Stimulated activated effector memory CD8-positive, alpha-beta T cell treated with anti-CD3 and anti-CD28 coated beads, Interleukin-12 subunit alpha, Interleukin-12 subunit beta, amount 100 ng/mL, for 72 hours (primary cell): ENCODE measurements at regions not wholly inside any gene's neighbourhood (a gene's known extent, or its start where the extent isn't known, plus 50 kb on each side); places are given as distances from the start of the nearest gene placed in this dataset.

Source experiments
- ATAC-seq: fragments of 150-1000 bp; cut with Tn5 transposase; 2 replicates; pipeline ENCODE4 v1.10.0; 2021
- DNase-seq, 2 donors: peaks; one replicate each; pipeline ENCODE4 v3.0.0; 2021 to 2022; ENCODE audit warnings: low spot score in 2 of 2
- H3K27ac Mint-ChIP-seq: one replicate; pipeline ENCODE4 v1.8.0; 2022; ENCODE audit warnings: mild to moderate bottlenecking, mixed read lengths
- H3K36me3 Mint-ChIP-seq: one replicate; pipeline ENCODE4 v1.8.0; 2022; ENCODE audit warnings: mild to moderate bottlenecking, mixed read lengths
- H3K4me1 Mint-ChIP-seq: one replicate; pipeline ENCODE4 v1.8.0; 2022; ENCODE audit warnings: mixed read lengths
- H3K4me3 Mint-ChIP-seq: one replicate; pipeline ENCODE4 v1.8.0; 2022; ENCODE audit warnings: mild to moderate bottlenecking, mixed read lengths
- H3K9me3 Mint-ChIP-seq: one replicate; pipeline ENCODE4 v1.8.0; 2022; ENCODE audit warnings: mixed read lengths

DNA sequence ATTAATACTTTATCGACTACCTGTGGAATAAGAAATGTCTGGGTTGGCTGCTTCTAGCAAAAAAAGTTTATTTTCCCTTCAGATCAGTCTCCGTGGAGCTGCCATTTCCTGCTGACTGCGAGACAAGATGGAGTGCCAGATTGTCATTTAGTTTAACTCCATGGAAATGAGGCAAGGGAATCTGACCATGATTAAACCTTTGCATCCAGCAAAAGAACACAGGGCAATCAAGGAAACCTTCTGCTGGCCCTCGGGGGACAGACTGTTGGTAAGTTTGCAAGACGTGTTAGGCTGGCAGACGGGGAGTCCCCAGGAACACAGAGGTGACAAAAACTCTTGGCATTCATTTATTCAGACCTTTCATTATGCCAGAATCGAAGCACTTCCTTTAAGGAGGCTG is 52.2 kb upstream of the SPACA1 start:
- Mint-ChIP-seq H3K4me1 (no peaks in the 10 kb centered on the region), H3K9me3 (no peaks in the 10 kb centered on the region), H3K36me3 (no peaks in the 10 kb centered on the region), H3K27ac (no peak overlapping the region), H3K4me3 (no peak overlapping the region)
- no peak for DNase-seq
- ATAC-seq = no peak

DNA sequence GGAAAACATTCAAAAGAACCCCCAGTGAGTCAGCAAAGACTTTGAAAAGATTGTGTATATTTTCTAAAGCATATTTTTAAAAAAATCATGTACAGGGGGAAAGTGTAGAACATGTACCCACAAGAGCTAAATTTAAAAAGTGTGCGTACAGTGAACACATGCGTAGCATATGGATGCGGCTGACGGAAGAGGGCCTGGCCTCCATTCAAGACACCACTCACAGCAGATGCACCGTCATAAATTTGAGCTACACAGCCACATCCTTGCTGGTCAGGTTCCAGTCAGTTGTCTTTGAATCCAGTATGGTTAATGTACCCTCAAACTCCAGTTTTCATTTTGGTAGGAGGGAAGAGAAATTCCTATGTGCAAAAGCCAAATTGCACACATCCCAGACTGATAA is 54.3 kb upstream of the SPACA1 start:
- Mint-ChIP-seq H3K36me3 (no peaks in the 10 kb centered on the region), H3K9me3 (no peaks in the 10 kb centered on the region), H3K4me1 (no peaks in the 10 kb centered on the region), H3K4me3 (no peak overlapping the region), H3K27ac (no peak overlapping the region)
- DNase-seq = no peak
- no peak for ATAC-seq

DNA sequence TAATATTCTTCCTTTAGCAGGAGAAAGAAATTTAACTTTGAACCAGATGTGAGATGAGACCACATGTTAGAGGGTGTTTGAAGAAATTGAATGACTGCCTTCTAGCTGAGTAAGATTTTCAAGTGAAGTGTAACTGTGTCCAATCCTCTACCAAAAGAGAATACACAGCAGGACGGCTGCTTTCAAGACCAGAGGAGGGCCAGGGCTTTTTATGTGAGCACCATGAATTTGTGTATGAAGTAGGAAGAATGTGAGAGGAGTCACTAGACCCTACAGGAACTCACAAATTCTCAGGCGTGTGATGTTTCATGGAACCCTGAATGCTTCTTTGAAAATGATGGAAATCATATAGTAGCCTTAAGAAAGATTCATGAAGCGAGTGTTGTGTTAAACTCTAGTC is 56.8 kb upstream of the SPACA1 start:
- DNase-seq (no peak), ATAC-seq (no peak)
- Mint-ChIP-seq H3K4me1 (no peaks in the 10 kb centered on the region), H3K36me3 (no peaks in the 10 kb centered on the region), H3K27ac (no peak overlapping the region), H3K4me3 (no peak overlapping the region), H3K9me3 (no peaks in the 10 kb centered on the region)

DNA sequence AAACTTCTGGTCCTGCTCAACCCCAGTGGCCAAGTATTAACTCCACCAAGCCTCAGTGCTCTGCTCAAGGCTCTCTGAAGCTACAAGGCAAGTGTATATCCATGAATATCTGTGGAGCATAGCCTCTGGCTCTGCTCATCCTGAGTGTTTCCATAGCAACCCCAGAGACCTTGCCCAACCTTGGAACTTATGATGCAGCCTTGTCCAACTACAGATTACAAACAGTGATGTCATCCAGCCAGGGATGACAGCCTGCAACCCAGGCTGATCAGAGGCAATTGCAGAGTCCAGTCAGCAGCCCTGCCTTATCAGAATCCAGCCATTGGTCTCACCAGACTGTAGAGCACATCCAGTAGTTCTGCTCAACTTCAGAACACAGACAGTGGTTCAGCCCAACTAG is 65.5 kb upstream of the SPACA1 start:
- DNase-seq (no peak), ATAC-seq (no peak)
- no peaks in the 10 kb centered on the region for H3K4me1 Mint-ChIP-seq
- H3K4me3 Mint-ChIP-seq = no peak overlapping the region
- no peaks in the 10 kb centered on the region for H3K36me3 Mint-ChIP-seq
- no peaks in the 10 kb centered on the region for H3K9me3 Mint-ChIP-seq
- no peak overlapping the region for H3K27ac Mint-ChIP-seq

DNA sequence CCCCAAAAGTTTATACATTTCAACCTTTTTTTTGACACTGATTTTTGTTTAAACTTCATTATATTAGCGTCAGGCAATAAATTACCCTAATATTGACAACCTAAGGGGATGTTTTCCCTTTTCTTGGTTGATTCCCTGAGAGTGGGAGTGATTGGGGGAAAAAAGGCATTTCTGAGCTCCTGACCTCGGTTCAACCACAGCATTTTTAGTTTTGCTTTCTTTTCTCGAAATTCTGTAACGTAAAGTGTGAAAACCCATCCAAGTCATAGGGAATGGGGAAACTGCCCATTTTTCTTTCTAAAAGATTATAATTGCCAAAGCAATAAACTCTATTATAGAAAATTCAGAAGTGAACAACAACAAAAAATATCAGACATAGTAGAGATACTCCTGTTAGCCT is 67.9 kb upstream of the SPACA1 start:
- Mint-ChIP-seq H3K4me3 (no peak overlapping the region), H3K27ac (no peak overlapping the region)
- DNase-seq = no peak

DNA sequence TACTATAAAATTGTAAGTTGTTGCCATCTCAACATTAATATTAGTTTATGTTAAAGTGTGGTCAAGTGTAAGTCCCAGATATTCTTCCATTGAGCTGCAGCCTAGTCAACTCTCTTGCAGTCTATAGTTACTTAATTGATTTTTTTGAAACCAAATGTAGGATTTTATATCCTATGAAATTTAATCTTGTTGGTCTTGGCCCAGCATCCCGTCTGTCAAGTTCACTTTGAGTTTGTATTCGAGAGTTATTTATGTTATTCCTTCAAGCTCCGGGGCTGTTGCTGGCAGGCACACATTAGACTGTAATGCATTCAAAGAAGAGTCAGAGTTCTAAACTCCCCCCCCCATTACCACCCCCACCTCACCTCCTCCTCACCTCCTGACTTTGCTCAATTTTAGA is 71.0 kb upstream of the SPACA1 start:
- no peaks in the 10 kb centered on the region for H3K9me3 Mint-ChIP-seq
- no peaks in the 10 kb centered on the region for H3K36me3 Mint-ChIP-seq
- no peak overlapping the region for H3K4me3 Mint-ChIP-seq
- DNase-seq (no peak), ATAC-seq (no peak)
- H3K4me1 Mint-ChIP-seq = no peaks in the 10 kb centered on the region
- H3K27ac Mint-ChIP-seq = no peak overlapping the region

More for the DNA sequence above, 67.9 kb upstream of the SPACA1 start:
- Mint-ChIP-seq H3K4me1 (no peaks in the 10 kb centered on the region), H3K36me3 (no peaks in the 10 kb centered on the region), H3K9me3 (no peaks in the 10 kb centered on the region)
- no peak for ATAC-seq

DNA sequence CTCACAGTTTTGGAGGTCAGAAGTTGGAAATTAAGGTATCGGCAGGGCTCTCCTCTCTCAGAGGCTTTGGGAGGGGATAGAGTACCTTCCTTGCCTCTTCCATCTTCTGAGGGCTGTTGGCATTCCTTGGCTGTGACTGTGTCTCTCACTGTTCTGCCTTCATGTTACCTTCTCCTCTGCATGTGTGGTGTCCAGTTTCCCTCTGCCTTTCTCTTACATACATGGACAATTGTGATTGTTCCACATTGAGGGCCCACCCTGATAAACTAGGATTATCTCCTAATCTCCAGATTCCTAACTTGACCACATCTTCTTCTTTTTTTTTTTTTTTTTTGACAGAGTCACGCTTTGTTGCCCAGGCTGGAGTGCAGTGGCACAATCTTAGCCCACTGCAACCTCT is 72.1 kb upstream of the SPACA1 start:
- no peak for ATAC-seq
- DNase-seq = no peak
- H3K4me1 Mint-ChIP-seq = no peaks in the 10 kb centered on the region
- no peak overlapping the region for H3K27ac Mint-ChIP-seq
- no peaks in the 10 kb centered on the region for H3K9me3 Mint-ChIP-seq
- no peaks in the 10 kb centered on the region for H3K36me3 Mint-ChIP-seq
- H3K4me3 Mint-ChIP-seq = no peak overlapping the region

DNA sequence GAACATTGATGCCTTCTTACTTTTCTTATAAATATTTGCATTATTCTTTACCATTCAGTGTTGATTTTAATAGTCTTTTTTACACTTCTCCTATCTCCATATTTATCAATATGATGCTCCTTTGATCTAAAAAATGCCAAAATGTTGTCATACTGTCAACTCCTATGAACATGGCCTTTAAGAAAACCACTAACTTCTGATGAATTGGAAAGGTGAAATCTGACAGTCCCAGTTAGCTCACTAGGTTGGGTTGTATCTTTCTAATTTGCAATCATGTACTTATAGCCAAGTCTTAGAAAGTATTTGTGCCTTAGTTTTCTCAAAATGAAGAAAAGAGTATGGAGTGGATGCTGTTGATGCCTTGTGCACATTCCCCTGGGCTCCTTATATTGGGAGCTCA is 75.4 kb upstream of the SPACA1 start:
- H3K36me3 Mint-ChIP-seq = no peaks in the 10 kb centered on the region
- H3K4me3 Mint-ChIP-seq = no peak overlapping the region
- no peak overlapping the region for H3K27ac Mint-ChIP-seq
- no peaks in the 10 kb centered on the region for H3K4me1 Mint-ChIP-seq
- ATAC-seq = no peak
- no peak for DNase-seq
- H3K9me3 Mint-ChIP-seq = no peaks in the 10 kb centered on the region

DNA sequence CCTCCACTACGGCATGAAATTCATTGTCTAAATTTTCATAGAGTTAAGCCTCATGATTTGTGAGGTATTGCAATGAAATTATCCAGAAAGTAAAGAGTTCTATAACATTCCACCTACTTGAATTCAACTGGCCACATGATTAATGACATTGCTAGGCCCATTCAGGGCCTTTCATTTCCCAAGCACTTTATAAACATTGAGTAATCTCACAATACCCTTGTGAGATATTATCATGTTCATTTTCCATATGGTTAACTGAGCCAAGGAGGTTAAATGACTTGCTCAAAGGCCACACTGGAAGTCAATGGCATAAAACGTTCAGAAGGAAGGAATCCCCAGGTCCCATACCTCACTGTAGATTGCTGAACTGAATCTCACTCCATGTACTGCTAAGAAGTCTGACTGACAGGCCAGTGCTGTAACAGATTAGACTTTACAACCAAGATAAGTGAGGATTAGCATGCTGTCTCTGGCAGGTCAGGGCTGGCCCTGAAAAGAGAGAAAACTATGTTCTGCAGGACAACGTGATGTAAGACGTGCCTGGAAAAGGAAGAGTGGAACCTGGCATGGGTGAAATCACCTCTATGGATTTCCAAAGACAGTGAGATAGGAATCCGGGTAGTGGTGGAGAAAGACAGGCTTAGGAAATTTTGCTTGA is 75.9 kb upstream of the SPACA1 start:
- Mint-ChIP-seq H3K36me3 (no peaks in the 10 kb centered on the region), H3K4me1 (no peaks in the 10 kb centered on the region), H3K27ac (no peak overlapping the region), H3K9me3 (no peaks in the 10 kb centered on the region), H3K4me3 (no peak overlapping the region)
- DNase-seq (no peak), ATAC-seq (no peak)

DNA sequence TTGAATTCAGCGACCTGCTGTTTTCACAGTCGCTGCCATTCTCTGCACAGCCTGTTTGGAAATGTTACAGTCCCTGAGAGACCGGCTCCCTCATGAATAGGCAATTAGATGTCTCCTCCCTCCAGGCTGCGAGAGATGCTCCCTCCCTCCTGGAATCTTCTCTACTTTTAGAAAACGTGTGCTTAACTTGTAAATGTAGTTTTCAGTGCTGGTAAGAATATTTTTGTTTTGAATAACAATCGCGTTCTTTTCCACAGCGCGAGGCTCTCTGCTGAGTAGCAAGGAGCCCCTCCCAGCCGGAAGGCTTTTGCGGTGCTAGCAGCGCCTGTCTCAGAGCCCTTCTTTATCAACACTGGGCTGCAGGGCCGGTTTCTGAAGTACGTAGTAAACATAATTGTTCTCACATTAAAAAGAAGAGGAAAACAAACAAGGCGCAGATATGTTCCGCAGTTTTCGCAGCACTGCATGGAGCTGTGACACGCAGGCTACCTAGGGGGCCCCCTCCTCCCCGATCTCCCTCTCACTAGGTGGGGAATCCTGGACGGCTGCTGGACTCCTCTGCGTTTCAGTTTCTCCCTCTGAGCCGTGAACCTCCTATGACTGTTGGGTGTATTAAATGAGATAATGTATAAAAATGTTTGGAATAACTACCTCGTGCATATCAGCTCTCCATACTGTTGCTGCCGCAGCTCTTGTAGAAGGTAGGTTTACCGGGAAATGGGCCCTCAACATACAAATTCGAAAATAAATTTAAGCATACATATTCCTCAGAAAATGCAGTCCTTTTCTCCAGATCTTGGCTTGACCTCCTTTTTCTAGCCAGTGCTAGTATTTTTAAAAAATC is 79.0 kb upstream of the SPACA1 start:
- Mint-ChIP-seq H3K27ac (no peak overlapping the region), H3K9me3 (no peaks in the 10 kb centered on the region), H3K4me1 (no peaks in the 10 kb centered on the region), H3K4me3 (no peak overlapping the region), H3K36me3 (no peaks in the 10 kb centered on the region)
- DNase-seq (no peak), ATAC-seq (peak; percentile 75)

DNA sequence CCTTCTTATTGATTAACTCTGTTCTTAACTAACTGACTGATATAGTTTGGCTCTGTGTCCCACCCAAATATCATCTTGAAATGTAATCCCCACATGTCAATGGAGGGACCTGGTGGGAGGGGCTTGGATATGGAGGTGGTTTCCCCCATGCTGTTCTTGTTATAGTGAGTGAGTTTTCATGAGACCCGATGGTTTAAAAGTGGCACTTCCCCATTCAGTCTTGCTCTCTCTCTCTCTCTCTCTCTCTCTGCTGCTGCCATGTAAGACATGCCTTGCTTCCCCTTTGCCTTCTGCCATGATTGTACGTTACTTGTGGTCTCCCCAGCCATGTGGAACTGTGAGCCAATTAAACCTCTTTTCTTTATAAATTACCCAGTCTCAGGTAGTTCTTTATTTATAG is 81.8 kb upstream of the SPACA1 start:
- DNase-seq = no peak
- no peak overlapping the region for H3K4me3 Mint-ChIP-seq
- no peak overlapping the region for H3K27ac Mint-ChIP-seq
- H3K36me3 Mint-ChIP-seq = no peaks in the 10 kb centered on the region
- no peaks in the 10 kb centered on the region for H3K9me3 Mint-ChIP-seq
- H3K4me1 Mint-ChIP-seq = no peaks in the 10 kb centered on the region
- ATAC-seq = no peak

DNA sequence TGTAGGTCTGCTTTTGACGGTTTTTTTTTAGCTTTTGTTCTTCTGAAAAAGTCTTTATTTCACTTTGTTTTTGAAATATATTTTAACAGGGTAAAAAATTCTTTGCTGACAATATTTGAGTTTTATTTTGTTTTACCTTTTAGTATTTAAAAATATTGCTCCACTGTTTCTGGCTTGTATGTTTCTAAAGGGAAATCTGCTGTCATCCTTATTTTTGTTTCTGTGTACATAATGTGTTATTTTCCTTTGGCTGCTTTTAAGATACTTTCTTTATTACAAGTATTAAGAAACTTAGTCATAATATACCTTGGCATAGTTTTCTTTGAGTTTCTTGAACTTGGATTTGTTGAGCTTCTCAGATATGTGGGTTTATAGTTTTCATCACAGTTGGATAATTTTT is 88.6 kb upstream of the SPACA1 start:
- no peak overlapping the region for H3K4me3 Mint-ChIP-seq
- ATAC-seq (no peak), DNase-seq (no peak)
- H3K4me1 Mint-ChIP-seq = no peaks in the 10 kb centered on the region
- no peak overlapping the region for H3K27ac Mint-ChIP-seq
- H3K9me3 Mint-ChIP-seq = peaks cover 5% of the 10 kb centered on the region
- no peaks in the 10 kb centered on the region for H3K36me3 Mint-ChIP-seq

DNA sequence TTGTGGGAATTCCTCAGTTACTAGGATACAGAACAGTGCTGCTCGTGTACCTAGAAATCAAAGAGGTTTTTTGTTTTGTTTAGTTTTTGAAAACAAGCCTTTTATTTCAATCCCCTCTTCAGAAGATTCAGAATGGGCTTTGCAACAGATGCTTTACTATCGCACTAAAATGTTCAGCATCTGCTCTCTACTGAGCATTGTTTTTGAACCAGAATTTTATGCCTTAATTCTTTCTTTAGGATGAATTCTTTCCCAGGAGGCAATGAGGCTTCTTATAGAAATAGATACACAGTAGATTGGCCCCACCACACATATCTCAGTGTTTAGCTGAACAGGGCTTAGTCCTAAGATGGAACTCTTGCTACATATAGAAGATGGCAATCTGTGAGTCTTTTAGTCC is 95.9 kb upstream of the SPACA1 start:
- Mint-ChIP-seq H3K9me3 (no peaks in the 10 kb centered on the region), H3K36me3 (no peaks in the 10 kb centered on the region), H3K4me3 (no peak overlapping the region), H3K4me1 (no peaks in the 10 kb centered on the region), H3K27ac (no peak overlapping the region)
- DNase-seq (no peak), ATAC-seq (no peak)

DNA sequence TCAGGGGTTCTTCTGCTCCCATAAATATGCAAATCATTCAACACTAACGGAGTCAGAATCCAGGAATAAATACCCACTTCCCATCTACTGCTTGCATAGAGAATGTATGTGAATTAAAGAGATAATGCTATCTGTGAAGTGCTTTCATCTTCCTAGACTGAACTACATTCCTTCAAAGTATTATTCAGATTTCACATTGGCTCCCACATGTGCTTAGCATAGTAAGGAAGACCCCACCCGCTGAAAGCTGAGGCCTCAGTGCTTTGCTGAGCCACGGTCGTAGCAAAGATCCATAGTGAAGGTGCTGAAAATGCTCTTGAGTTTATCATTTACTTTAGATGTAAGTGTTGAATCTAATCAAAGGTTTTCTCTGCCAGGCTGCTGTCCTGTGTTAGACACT is 97.0 kb upstream of the SPACA1 start:
- H3K36me3 Mint-ChIP-seq = no peaks in the 10 kb centered on the region
- H3K9me3 Mint-ChIP-seq = no peaks in the 10 kb centered on the region
- H3K4me3 Mint-ChIP-seq = no peak overlapping the region
- ATAC-seq = no peak
- no peaks in the 10 kb centered on the region for H3K4me1 Mint-ChIP-seq
- H3K27ac Mint-ChIP-seq = no peak overlapping the region
- peak in 1 of 2 donors; percentile 33 for DNase-seq

DNA sequence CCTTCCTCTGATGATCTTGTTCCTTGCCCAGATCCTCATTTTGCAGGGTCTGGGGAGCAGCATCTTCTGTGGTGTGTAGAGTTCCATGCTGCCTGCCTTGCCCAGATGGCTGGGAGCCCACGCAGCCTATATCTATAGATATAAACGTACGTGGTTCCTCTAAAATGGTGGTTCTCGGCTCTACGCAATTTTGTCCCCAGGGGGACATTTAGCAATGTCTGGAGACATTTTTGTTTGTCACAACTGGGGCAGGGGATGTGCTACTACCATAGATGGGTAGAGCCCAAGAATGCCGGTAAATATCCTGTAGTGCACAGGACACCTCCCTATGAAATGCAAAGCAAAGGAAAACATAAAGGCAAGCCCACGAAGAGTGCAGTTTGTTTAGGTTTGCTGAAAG is 98.4 kb upstream of the SPACA1 start:
- H3K36me3 Mint-ChIP-seq = no peaks in the 10 kb centered on the region
- no peaks in the 10 kb centered on the region for H3K4me1 Mint-ChIP-seq
- H3K27ac Mint-ChIP-seq = no peak overlapping the region
- H3K4me3 Mint-ChIP-seq = no peak overlapping the region
- no peak for ATAC-seq
- no peaks in the 10 kb centered on the region for H3K9me3 Mint-ChIP-seq
- DNase-seq = peak in 1 of 2 donors; percentile 29

DNA sequence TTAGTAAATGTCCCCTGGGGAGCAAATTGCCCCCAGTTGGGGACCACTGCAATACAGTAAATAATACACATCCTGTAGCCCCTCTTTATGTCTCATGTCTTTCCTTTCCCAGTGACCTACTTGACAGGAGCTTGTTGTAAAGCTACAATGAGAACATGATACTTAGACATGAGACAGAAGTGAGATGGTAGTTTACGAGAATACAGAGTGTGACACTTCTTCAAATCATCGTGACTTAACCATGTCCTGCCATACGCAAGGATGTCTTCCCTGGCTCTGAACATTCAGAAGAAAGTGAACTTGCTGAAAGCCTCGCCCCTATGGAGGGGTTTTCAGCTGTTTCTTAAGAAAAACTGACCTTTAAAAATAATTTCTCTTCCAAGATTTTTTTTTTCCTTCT is 101.0 kb upstream of the SPACA1 start:
- DNase-seq (peak in 1 of 2 donors; percentile 32), ATAC-seq (no peak)
- no peaks in the 10 kb centered on the region for H3K9me3 Mint-ChIP-seq
- no peaks in the 10 kb centered on the region for H3K4me1 Mint-ChIP-seq
- H3K27ac Mint-ChIP-seq = no peak overlapping the region
- no peak overlapping the region for H3K4me3 Mint-ChIP-seq
- H3K36me3 Mint-ChIP-seq = no peaks in the 10 kb centered on the region
